HEK293 (cell line): ENCODE measurements at regions not wholly inside any gene's neighbourhood (a gene's known extent, or its start where the extent isn't known, plus 50 kb on each side); places are given as distances from the start of the nearest gene placed in this dataset.
"Not testable (repeated sequence)": the region's sequence is repeated elsewhere in the genome, so short reads cannot be mapped to it uniquely, and the experiment has no call there.

Experiments used
- KLF9 ChIP-seq: fragments of 450-650 bp; formaldehyde crosslinking; IDR thresholded peaks from 2 replicates; pipeline ENCODE4 v1.5.1; 2016; ENCODE audit warnings: missing biosample characterization, missing genetic modification characterization, low read depth
- RBAK ChIP-seq: fragments of 450-650 bp; formaldehyde crosslinking; IDR thresholded peaks from 2 replicates; pipeline ENCODE4 v1.5.1; 2016; ENCODE audit warnings: missing biosample characterization, missing genetic modification characterization
- YY1 ChIP-seq: fragments of 450-650 bp; formaldehyde crosslinking; IDR thresholded peaks from 2 replicates; pipeline ENCODE4 v1.5.1; 2018; ENCODE audit warnings: missing biosample characterization, missing genetic modification characterization
- ZNF157 ChIP-seq: fragments of 450-650 bp; formaldehyde crosslinking; IDR thresholded peaks from 2 replicates; pipeline ENCODE4 v1.5.1; 2016; ENCODE audit warnings: missing biosample characterization, missing genetic modification characterization
- ZNF211 ChIP-seq: fragments of 450-650 bp; formaldehyde crosslinking; IDR thresholded peaks from 2 replicates; pipeline ENCODE4 v1.5.1; 2016; ENCODE audit warnings: low read depth, missing biosample characterization, missing genetic modification characterization
- ZSCAN16 ChIP-seq: fragments of 450-650 bp; formaldehyde crosslinking; IDR thresholded peaks from 2 replicates; pipeline ENCODE4 v1.5.1; 2016; ENCODE audit warnings: missing biosample characterization, missing genetic modification characterization
- TF ChIP-seq, protein P1 (sequence below): fragments of 450-650 bp; formaldehyde crosslinking; IDR thresholded peaks from 2 replicates; pipeline ENCODE4 v1.5.1; 2016; ENCODE audit warnings: missing biosample characterization, missing genetic modification characterization
- TF ChIP-seq, protein P2 (sequence below): fragments of 450-650 bp; formaldehyde crosslinking; IDR thresholded peaks from 2 replicates; pipeline ENCODE4 v1.5.1; 2016; ENCODE audit warnings: missing biosample characterization, missing genetic modification characterization

DNA sequence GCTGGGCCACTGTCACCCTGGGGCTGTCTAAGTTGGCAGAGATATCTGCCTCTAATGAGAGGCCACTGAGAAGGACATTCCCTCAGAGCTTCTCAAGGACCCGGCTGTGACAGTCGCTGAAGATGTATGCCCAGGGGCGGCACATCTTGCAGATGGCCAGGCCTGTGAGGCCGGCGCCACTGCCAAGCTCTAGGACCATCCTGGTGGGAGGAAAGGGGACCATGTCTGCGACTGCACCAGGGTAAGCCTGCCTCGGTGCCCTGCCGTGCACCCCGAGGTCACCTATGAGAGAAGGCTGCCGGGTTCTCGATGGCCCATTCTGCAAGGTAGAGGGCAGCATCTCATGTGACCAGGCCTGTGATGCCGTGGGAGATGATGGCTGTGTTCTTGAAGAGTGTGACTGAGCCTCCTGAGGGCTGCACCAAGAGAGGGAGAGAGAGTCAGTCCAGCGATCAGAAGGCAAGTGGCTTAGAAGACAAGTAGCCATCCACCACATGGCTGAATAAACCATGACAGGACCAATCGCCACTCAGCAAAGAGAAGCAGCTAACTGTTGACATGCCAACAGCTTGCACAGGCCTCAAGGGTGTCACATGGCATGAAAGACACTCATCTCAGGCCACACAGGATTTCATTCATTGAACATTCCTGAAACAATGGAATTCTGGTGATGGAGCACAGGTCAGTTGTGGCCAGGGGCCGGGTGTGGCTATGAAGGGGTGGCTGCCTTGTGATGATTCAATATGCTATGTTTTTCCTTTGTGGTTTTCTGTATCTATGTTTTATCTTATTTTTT is 123.5 kb upstream of the ALDH3B2 start:
- TF ChIP-seq, protein P1, sequence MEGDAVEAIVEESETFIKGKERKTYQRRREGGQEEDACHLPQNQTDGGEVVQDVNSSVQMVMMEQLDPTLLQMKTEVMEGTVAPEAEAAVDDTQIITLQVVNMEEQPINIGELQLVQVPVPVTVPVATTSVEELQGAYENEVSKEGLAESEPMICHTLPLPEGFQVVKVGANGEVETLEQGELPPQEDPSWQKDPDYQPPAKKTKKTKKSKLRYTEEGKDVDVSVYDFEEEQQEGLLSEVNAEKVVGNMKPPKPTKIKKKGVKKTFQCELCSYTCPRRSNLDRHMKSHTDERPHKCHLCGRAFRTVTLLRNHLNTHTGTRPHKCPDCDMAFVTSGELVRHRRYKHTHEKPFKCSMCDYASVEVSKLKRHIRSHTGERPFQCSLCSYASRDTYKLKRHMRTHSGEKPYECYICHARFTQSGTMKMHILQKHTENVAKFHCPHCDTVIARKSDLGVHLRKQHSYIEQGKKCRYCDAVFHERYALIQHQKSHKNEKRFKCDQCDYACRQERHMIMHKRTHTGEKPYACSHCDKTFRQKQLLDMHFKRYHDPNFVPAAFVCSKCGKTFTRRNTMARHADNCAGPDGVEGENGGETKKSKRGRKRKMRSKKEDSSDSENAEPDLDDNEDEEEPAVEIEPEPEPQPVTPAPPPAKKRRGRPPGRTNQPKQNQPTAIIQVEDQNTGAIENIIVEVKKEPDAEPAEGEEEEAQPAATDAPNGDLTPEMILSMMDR (tag by site-specific recombination), result not testable (repeated sequence)
- not testable (repeated sequence) for TF ChIP-seq ZNF211; ZSCAN16 (tag by site-specific recombination); RBAK (tag by site-specific recombination); KLF9 (tag by site-specific recombination); ZNF157 (tag by site-specific recombination); YY1 (tag by site-specific recombination)
- TF ChIP-seq, protein P2, sequence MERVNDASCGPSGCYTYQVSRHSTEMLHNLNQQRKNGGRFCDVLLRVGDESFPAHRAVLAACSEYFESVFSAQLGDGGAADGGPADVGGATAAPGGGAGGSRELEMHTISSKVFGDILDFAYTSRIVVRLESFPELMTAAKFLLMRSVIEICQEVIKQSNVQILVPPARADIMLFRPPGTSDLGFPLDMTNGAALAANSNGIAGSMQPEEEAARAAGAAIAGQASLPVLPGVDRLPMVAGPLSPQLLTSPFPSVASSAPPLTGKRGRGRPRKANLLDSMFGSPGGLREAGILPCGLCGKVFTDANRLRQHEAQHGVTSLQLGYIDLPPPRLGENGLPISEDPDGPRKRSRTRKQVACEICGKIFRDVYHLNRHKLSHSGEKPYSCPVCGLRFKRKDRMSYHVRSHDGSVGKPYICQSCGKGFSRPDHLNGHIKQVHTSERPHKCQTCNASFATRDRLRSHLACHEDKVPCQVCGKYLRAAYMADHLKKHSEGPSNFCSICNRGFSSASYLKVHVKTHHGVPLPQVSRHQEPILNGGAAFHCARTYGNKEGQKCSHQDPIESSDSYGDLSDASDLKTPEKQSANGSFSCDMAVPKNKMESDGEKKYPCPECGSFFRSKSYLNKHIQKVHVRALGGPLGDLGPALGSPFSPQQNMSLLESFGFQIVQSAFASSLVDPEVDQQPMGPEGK, result not testable (repeated sequence)
